Keratinocyte (primary cell): ENCODE measurements at regions not wholly inside any gene's neighbourhood (a gene's known extent, or its start where the extent isn't known, plus 50 kb on each side); places are given as distances from the start of the nearest gene placed in this dataset.

ENCODE experiments used
- DNase-seq: peaks from one replicate; pipeline ENCODE4 v3.0.0-alpha.2; 2011; ENCODE audit warnings: low read depth, missing footprints, low spot score
- FAIRE-seq: peaks from 2 replicates; lab custom pipeline; 2011; peaks lifted over from hg19 to GRCh38; lab: Jason Lieb, UNC
- H2AFZ ChIP-seq: 2 replicates; pipeline ENCODE4 v1.6.0; 2012; ENCODE audit warnings: low read length, control low read depth, inconsistent platforms; ENCODE audit not compliant: control insufficient read depth
- H3K27ac ChIP-seq: 2 replicates; pipeline ENCODE4 v1.5.1; 2011; ENCODE audit warnings: low read length; ENCODE audit not compliant: control insufficient read depth, insufficient read depth
- H3K27me3 ChIP-seq: 3 replicates; pipeline ENCODE4 v1.6.0; 2011; ENCODE audit warnings: low read length; ENCODE audit not compliant: control insufficient read depth, insufficient read depth; ENCODE audit errors: extremely low read depth
- H3K36me3 ChIP-seq, 2 experiments: 2 replicates in 1 of 2; 3 replicates in 1 of 2; pipeline ENCODE4 v1.5.1; 2011; ENCODE audit warnings: low read length in 2 of 2, mild to moderate bottlenecking in 1 of 2; ENCODE audit not compliant: control insufficient read depth in 2 of 2, insufficient read depth in 2 of 2; ENCODE audit errors: extremely low read depth in 1 of 2
- H3K4me1 ChIP-seq: 3 replicates; pipeline ENCODE4 v1.5.1; 2011; ENCODE audit warnings: low read length; ENCODE audit not compliant: control insufficient read depth, insufficient read depth; ENCODE audit errors: extremely low read depth
- H3K4me2 ChIP-seq: 3 replicates; pipeline ENCODE4 v1.6.0; 2011; ENCODE audit warnings: low read depth, low read length; ENCODE audit not compliant: control insufficient read depth, insufficient read depth; ENCODE audit errors: extremely low read depth
- H3K4me3 ChIP-seq, 3 experiments: fragments of 200-600 bp in 1 of 3; sonication (generic) in 1 of 3; 2 replicates in 2 of 3; 3 replicates in 1 of 3; pipeline ENCODE4 v1.5.1; 2011 to 2016; ENCODE audit warnings: low read length in 3 of 3, mild to moderate bottlenecking in 3 of 3, control low read depth in 2 of 3, inconsistent platforms in 1 of 3, low read depth in 1 of 3, mixed read lengths in 1 of 3, mixed run types in 1 of 3, moderate library complexity in 1 of 3; ENCODE audit not compliant: control insufficient read depth in 2 of 3, insufficient read depth in 2 of 3; ENCODE audit errors: extremely low read depth in 1 of 3
- H3K79me2 ChIP-seq: 2 replicates; pipeline ENCODE4 v1.6.0; 2012; ENCODE audit warnings: low read length; ENCODE audit not compliant: control insufficient read depth, insufficient read depth
- H3K9ac ChIP-seq: 3 replicates; pipeline ENCODE4 v1.6.0; 2011; ENCODE audit warnings: low read length; ENCODE audit not compliant: control insufficient read depth, insufficient read depth; ENCODE audit errors: extremely low read depth
- H3K9me1 ChIP-seq: 3 replicates; pipeline ENCODE4 v1.6.0; 2011; ENCODE audit warnings: low read length; ENCODE audit not compliant: control insufficient read depth, insufficient read depth; ENCODE audit errors: extremely low read depth
- H3K9me3 ChIP-seq: 2 replicates; pipeline ENCODE4 v1.5.1; 2012; ENCODE audit warnings: low read depth, low read length; ENCODE audit not compliant: control insufficient read depth
- H4K20me1 ChIP-seq: 3 replicates; pipeline ENCODE4 v1.6.0; 2011; ENCODE audit warnings: low read length; ENCODE audit not compliant: control insufficient read depth, insufficient read depth; ENCODE audit errors: extremely low read depth
- EZH2 ChIP-seq: IDR thresholded peaks from one replicate; pipeline ENCODE4 v1.6.1; 2012; ENCODE audit warnings: inconsistent platforms, mild to moderate bottlenecking, low read length, moderate library complexity
- dilution Hi-C: fragments of 300-500 bp; cut with MboI; formaldehyde crosslinking; loops from one replicate; pipeline ENCODE4 v1.7.0; 2020; ENCODE audit warnings: low sequenced_read_pairs; ENCODE audit not compliant: extremely low pct_ligation_motif_present
- TF ChIP-seq, protein P1 (sequence below), 3 experiments: IDR thresholded peaks in 1 of 3; conservative IDR thresholded peaks in 1 of 3; optimal IDR thresholded peaks in 1 of 3; 2 replicates in 2 of 3; 3 replicates in 1 of 3; pipeline versions ENCODE3 to v1.5.1; 2011; ENCODE audit warnings: low read length in 3 of 3, mild to moderate bottlenecking in 3 of 3, moderate library complexity in 2 of 3, control low read depth in 1 of 3, inconsistent platforms in 1 of 3; ENCODE audit not compliant: insufficient read depth in 2 of 3; ENCODE audit errors: extremely low read depth in 1 of 3

DNA sequence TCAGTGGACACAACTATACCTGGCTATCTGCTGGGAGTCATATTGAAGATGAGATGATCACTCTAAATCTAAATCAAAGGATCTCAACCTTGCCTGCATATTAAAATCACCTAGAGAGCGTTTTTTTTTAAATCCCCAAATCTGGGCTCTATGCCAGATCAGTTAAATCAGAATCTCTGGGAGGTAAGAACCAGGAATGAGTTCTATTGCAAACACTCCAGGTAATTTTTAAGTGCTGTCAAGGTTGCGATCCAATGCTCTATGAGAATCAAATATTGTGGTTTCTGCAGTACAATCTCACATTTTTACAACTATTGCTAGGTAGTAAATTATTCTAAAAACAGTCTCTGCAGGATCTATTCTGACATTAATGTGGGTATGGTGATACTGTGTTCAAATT is 202.3 kb upstream of the OR13F1 start:
- Histone ChIP-seq H3K9me3 (no peaks in the 10 kb centered on the region), H2AFZ (no peak overlapping the region), H3K4me2 (no peak overlapping the region), H3K36me3 (no peaks in the 10 kb centered on the region), H3K27ac (no peak overlapping the region), H3K4me1 (no peaks in the 10 kb centered on the region), H3K9ac (no peak overlapping the region), H3K27me3 (no peaks in the 10 kb centered on the region), H3K9me1 (no peaks in the 10 kb centered on the region), H4K20me1 (no peaks in the 10 kb centered on the region), H3K4me3 (no peak overlapping the region), H3K79me2 (no peaks in the 10 kb centered on the region)
- TF ChIP-seq, protein P1, sequence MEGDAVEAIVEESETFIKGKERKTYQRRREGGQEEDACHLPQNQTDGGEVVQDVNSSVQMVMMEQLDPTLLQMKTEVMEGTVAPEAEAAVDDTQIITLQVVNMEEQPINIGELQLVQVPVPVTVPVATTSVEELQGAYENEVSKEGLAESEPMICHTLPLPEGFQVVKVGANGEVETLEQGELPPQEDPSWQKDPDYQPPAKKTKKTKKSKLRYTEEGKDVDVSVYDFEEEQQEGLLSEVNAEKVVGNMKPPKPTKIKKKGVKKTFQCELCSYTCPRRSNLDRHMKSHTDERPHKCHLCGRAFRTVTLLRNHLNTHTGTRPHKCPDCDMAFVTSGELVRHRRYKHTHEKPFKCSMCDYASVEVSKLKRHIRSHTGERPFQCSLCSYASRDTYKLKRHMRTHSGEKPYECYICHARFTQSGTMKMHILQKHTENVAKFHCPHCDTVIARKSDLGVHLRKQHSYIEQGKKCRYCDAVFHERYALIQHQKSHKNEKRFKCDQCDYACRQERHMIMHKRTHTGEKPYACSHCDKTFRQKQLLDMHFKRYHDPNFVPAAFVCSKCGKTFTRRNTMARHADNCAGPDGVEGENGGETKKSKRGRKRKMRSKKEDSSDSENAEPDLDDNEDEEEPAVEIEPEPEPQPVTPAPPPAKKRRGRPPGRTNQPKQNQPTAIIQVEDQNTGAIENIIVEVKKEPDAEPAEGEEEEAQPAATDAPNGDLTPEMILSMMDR (optimal IDR thresholded peaks at IDR 0.05 in 1 of 3, IDR thresholded peaks at IDR 0.05 in 1 of 3, conservative IDR thresholded peaks at IDR 0.05 in 1 of 3; ENCODE audit: extremely low read depth in 1 of 3, insufficient read depth in 2 of 3, low read length in 3 of 3) = no peak
- TF ChIP-seq EZH2 = no peak
- FAIRE-seq (no peak), DNase-seq (no peak)
- dilution Hi-C loops = no loop called here

- H2AFZ ChIP-seq = no peak overlapping the region
- no peak overlapping the region for H3K9ac ChIP-seq
- H3K4me2 ChIP-seq = no peak overlapping the region
- TF ChIP-seq, protein P1 (optimal IDR thresholded peaks at IDR 0.05 in 1 of 3, IDR thresholded peaks at IDR 0.05 in 1 of 3, conservative IDR thresholded peaks at IDR 0.05 in 1 of 3; ENCODE audit: extremely low read depth in 1 of 3, insufficient read depth in 2 of 3, low read length in 3 of 3) = no peak
- TF ChIP-seq EZH2 = no peak
- FAIRE-seq (no peak), DNase-seq (no peak)
- dilution Hi-C loops = no loop called here
- H3K79me2 ChIP-seq = no peaks in the 10 kb centered on the region
- H3K27me3 ChIP-seq = no peaks in the 10 kb centered on the region
- H3K9me3 ChIP-seq = no peaks in the 10 kb centered on the region
- H3K4me3 ChIP-seq = no peak overlapping the region
- H3K4me1 ChIP-seq = no peaks in the 10 kb centered on the region
- H4K20me1 ChIP-seq = no peaks in the 10 kb centered on the region
- H3K27ac ChIP-seq = no peak overlapping the region
- no peaks in the 10 kb centered on the region for H3K36me3 ChIP-seq
- H3K9me1 ChIP-seq = no peaks in the 10 kb centered on the region
Measured at GRCh38 chr9:104302775-104303174, 201.3 kb upstream of the OR13F1 start.
